SK-N-SH (cell line): ENCODE measurements at regions not wholly inside any gene's neighbourhood (a gene's known extent, or its start where the extent isn't known, plus 50 kb on each side); places are given as distances from the start of the nearest gene placed in this dataset.

Experiments used
- CTCF ChIA-PET: fragments of 300-600, 350-600 bp; formaldehyde crosslinking; extraction: SDS; loops from one replicate; lab custom pipeline; 2021; lab: Yijun Ruan, JAX
- POLR2A ChIA-PET: fragments of 350-600 bp; sonication (Branson Sonifier 250); formaldehyde crosslinking; extraction: SDS; loops from one replicate; lab custom pipeline; 2020; ENCODE audit warnings: antibody characterized with exemption, inconsistent platforms; lab: Yijun Ruan, JAX
- DNase-seq: peaks from one replicate; pipeline ENCODE4 v3.0.0; 2012
- H2AFZ ChIP-seq: fragments of 200-600 bp; sonication (generic); 2 replicates; pipeline ENCODE4 v1.8.1; 2016; ENCODE audit warnings: antibody characterized with exemption, mild to moderate bottlenecking, low read depth
- H3F3A ChIP-seq: fragments of 200-600 bp; sonication (generic); replicated peaks from 2 replicates; pipeline ENCODE3; 2016; ENCODE audit warnings: antibody characterized with exemption, mild to moderate bottlenecking; ENCODE audit not compliant: insufficient read depth
- H3K27ac ChIP-seq, 2 experiments: fragments of 200-500 bp in 1 of 2; fragments of 200-600 bp in 1 of 2; sonication (Bioruptor generic) in 1 of 2; sonication (generic), shearing (Covaris generic) in 1 of 2; 2 replicates each; pipeline versions ENCODE4 v1.5.1 to v1.6.1; 2014 to 2016; ENCODE audit warnings: low read depth in 2 of 2, inconsistent platforms in 1 of 2, low read length in 1 of 2, mild to moderate bottlenecking in 1 of 2, mixed read lengths in 1 of 2
- H3K27me3 ChIP-seq: fragments of 200-600 bp; sonication (generic), shearing (Covaris generic); 2 replicates; pipeline ENCODE4 v1.6.1; 2016; ENCODE audit warnings: mixed run types; ENCODE audit not compliant: insufficient read depth
- H3K36me3 ChIP-seq, 2 experiments: fragments of 200-500 bp in 1 of 2; fragments of 200-600 bp in 1 of 2; sonication (Bioruptor generic) in 1 of 2; sonication (generic) in 1 of 2; replicated peaks in 1 of 2; 2 replicates each; pipeline versions ENCODE3 to v1.5.1; 2014 to 2016; ENCODE audit warnings: low read length in 1 of 2, mild to moderate bottlenecking in 1 of 2; ENCODE audit not compliant: insufficient read depth in 2 of 2, control insufficient read depth in 1 of 2
- H3K4me1 ChIP-seq, 2 experiments: fragments of 200-500 bp in 1 of 2; fragments of 200-600 bp in 1 of 2; sonication (Bioruptor generic) in 1 of 2; sonication (generic), shearing (Covaris generic) in 1 of 2; 2 replicates each; pipeline versions ENCODE4 v1.5.1 to v1.6.1; 2014 to 2016; ENCODE audit warnings: low read depth in 1 of 2, low read length in 1 of 2, mixed run types in 1 of 2; ENCODE audit not compliant: insufficient read depth in 2 of 2, control insufficient read depth in 1 of 2
- H3K4me2 ChIP-seq: fragments of 200-600 bp; sonication (generic), shearing (Covaris generic); 2 replicates; pipeline ENCODE4 v1.6.1; 2017; ENCODE audit warnings: mixed run types
- H3K4me3 ChIP-seq, 2 experiments: fragments of 200-500 bp in 1 of 2; fragments of 200-600 bp in 1 of 2; sonication (Bioruptor generic) in 1 of 2; sonication (generic), shearing (Covaris generic) in 1 of 2; 2 replicates each; pipeline versions ENCODE4 v1.5.1 to v1.8.1; 2014 to 2016; ENCODE audit warnings: low read depth in 2 of 2, inconsistent platforms in 1 of 2, low read length in 1 of 2, mild to moderate bottlenecking in 1 of 2, mixed read lengths in 1 of 2, moderate library complexity in 1 of 2
- H3K79me2 ChIP-seq: fragments of 200-600 bp; sonication (generic); 2 replicates; pipeline ENCODE4 v1.8.1; 2017; ENCODE audit warnings: mild to moderate bottlenecking; ENCODE audit not compliant: insufficient read depth
- H3K9ac ChIP-seq: fragments of 200-600 bp; sonication (generic); 2 replicates; pipeline ENCODE4 v1.6.1; 2017; ENCODE audit warnings: mixed run types
- H3K9me2 ChIP-seq: fragments of 200-600 bp; sonication (generic); 2 replicates; pipeline ENCODE4 v1.6.1; 2017; ENCODE audit warnings: mixed run types
- H3K9me3 ChIP-seq: fragments of 200-600 bp; sonication (generic); 2 replicates; pipeline ENCODE4 v1.6.1; 2017; ENCODE audit warnings: mixed run types, mild to moderate bottlenecking, moderate library complexity
- H4K20me1 ChIP-seq: fragments of 200-600 bp; sonication (generic); 2 replicates; pipeline ENCODE4 v1.6.1; 2017; ENCODE audit warnings: mild to moderate bottlenecking, mixed run types; ENCODE audit not compliant: insufficient read depth
- ELF1 ChIP-seq: IDR thresholded peaks from 2 replicates; pipeline ENCODE4 v1.4.0; 2012
- GABPA ChIP-seq: IDR thresholded peaks from 2 replicates; pipeline ENCODE4 v1.4.0; 2012; ENCODE audit warnings: low read depth, mild to moderate bottlenecking
- GATA2 ChIP-seq: sonication (generic); formaldehyde crosslinking; IDR thresholded peaks from 2 replicates; pipeline ENCODE4 v1.5.0; 2020; ENCODE audit warnings: mild to moderate bottlenecking, missing genetic modification reagents
- JUND ChIP-seq: IDR thresholded peaks from 2 replicates; pipeline ENCODE4 v1.4.0; 2012
- NFIC ChIP-seq: IDR thresholded peaks from 2 replicates; pipeline ENCODE4 v1.4.0; 2012; ENCODE audit warnings: borderline replicate concordance
- NRF1 ChIP-seq: IDR thresholded peaks from 2 replicates; pipeline ENCODE4 v1.6.1; 2012; ENCODE audit warnings: low read depth, mild to moderate bottlenecking, low read length
- PBX3 ChIP-seq: IDR thresholded peaks from 2 replicates; pipeline ENCODE4; 2012
- POLR2AphosphoS5 ChIP-seq: IDR thresholded peaks from 2 replicates; pipeline ENCODE4 v1.6.1; 2012; ENCODE audit warnings: low read depth, low read length
- RCOR1 ChIP-seq: fragments of 150-350 bp; IDR thresholded peaks from 2 replicates; pipeline ENCODE4 v1.6.1; 2017; ENCODE audit warnings: antibody characterized with exemption, low read length
- RFX5 ChIP-seq: IDR thresholded peaks from 2 replicates; pipeline ENCODE4 v1.6.1; 2012; ENCODE audit warnings: mild to moderate bottlenecking, improper control_type of control experiment, low read length
- RXRA ChIP-seq: IDR thresholded peaks from 2 replicates; pipeline ENCODE4 v1.4.0; 2012; ENCODE audit warnings: low read depth, mild to moderate bottlenecking, borderline replicate concordance
- SIN3A ChIP-seq: IDR thresholded peaks from 2 replicates; pipeline ENCODE4 v1.6.1; 2012; ENCODE audit warnings: low read depth, mild to moderate bottlenecking, low read length, moderate library complexity, borderline replicate concordance
- SMC3 ChIP-seq: IDR thresholded peaks from 2 replicates; pipeline ENCODE4 v1.6.1; 2012; ENCODE audit warnings: low read depth, low read length, improper control_type of control experiment
- TAF1 ChIP-seq: IDR thresholded peaks from 2 replicates; pipeline ENCODE4 v1.6.1; 2012; ENCODE audit warnings: low read depth, mild to moderate bottlenecking, low read length, moderate library complexity, borderline replicate concordance
- TEAD4 ChIP-seq: IDR thresholded peaks from 2 replicates; pipeline ENCODE4 v1.4.0; 2012; ENCODE audit warnings: mild to moderate bottlenecking, borderline replicate concordance; ENCODE audit not compliant: insufficient read depth
- USF2 ChIP-seq: fragments of 150-350 bp; IDR thresholded peaks from 2 replicates; pipeline ENCODE4 v1.6.1; 2017; ENCODE audit warnings: antibody characterized with exemption, low read length, low read depth, borderline replicate concordance
- YY1 ChIP-seq: IDR thresholded peaks from 2 replicates; pipeline ENCODE4 v1.4.0; 2012; ENCODE audit warnings: low read depth, mild to moderate bottlenecking
- ZBTB33 ChIP-seq: IDR thresholded peaks from 2 replicates; pipeline ENCODE4 v1.4.0; 2012; ENCODE audit warnings: low read depth, borderline replicate concordance
- WGBS: methylation state at CpG from one replicate; pipeline ENCODE4 v1.1.6; 2017; ENCODE audit warnings: low lambda C conversion rate; 5-methylcytosine and 5-hydroxymethylcytosine counted together
- TF ChIP-seq, protein P1 (sequence below): IDR thresholded peaks from 2 replicates; pipeline ENCODE4 v1.4.0; 2012; ENCODE audit warnings: low read depth, borderline replicate concordance
- TF ChIP-seq, protein P2 (sequence below): fragments of 200-600 bp; sonication (generic); IDR thresholded peaks from 2 replicates; pipeline ENCODE4 v1.6.1; 2017; ENCODE audit warnings: antibody characterized with exemption, mild to moderate bottlenecking, moderate library complexity

DNA sequence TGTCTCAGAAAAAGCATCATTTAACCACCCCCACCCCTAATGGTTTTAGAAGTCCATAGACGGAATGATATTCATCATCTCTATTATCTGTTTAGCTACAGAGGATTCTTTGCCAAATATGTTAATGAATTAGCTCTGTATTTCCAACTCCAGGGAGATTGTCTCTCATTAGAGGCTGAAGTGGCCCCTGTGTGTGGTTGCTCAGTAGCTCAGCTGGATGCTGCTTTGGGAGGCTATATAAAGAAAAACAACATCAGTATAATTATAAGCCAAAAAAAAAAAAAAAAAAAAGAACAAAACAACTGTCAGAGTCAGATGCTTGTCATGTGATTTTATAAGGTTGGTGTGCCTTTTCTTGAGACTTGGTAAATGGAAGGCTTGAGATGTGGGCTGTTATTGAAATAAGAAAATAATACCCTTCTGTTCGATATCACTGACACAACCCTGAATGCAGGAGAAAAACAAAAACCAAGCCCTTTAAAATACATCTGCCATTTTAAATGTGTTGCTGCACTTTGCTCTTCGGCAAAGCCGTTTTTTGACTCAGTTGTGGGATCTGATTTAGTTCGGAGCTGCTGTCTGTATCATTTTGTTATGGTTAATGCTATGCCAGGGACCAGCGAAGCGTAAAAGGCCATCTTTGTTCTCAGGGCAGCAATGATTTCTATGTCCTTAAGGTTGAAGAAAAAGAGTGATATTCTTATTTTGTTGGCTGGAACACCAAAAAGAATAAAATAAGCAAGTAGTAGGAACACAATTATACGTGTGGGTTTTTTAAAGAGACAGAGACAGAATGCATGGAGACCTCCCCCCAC is 422.6 kb downstream of the QKI start:
- no peak overlapping the region for H3K4me3 ChIP-seq
- peaks cover 0 to 3% of the 10 kb centered on the region in 2 experiments; a peak in 2 of 4 replicates for H3K4me1 ChIP-seq
- H4K20me1 ChIP-seq = no peaks in the 10 kb centered on the region
- H3K36me3 ChIP-seq = no peaks in the 10 kb centered on the region
- H3K9me2 ChIP-seq = no peaks in the 10 kb centered on the region
- H3K9ac ChIP-seq = no peak overlapping the region
- no peaks in the 10 kb centered on the region for H3K79me2 ChIP-seq
- 39% methylated on average over 8 of the region's 8 CpGs for WGBS
- no peak overlapping the region for H2AFZ ChIP-seq
- ChIA-PET POLR2A (no interaction called here), CTCF (interaction anchor here (0.8 kb wide), 1 partner anchor 8 kb away, joined by 4 read pairs; no protein-coding TSS in a partner anchor)
- no peaks in the 10 kb centered on the region for H3F3A ChIP-seq
- no peak overlapping the region for H3K27ac ChIP-seq
- no peak overlapping the region for H3K4me2 ChIP-seq
- no peaks in the 10 kb centered on the region for H3K27me3 ChIP-seq
- TF ChIP-seq SIN3A (no peak), TAF1 (no peak), GATA2 (CRISPR knock-in tag) (no peak), RCOR1 (no peak), ZBTB33 (no peak), ELF1 (no peak), NFIC (no peak), NRF1 (no peak), USF2 (no peak), RFX5 (no peak), RXRA (no peak), JUND (no peak), GABPA (no peak), POLR2AphosphoS5 (no peak), SMC3 (no peak), PBX3 (no peak), YY1 (no peak), TEAD4 (no peak)
- TF ChIP-seq, protein P1, sequence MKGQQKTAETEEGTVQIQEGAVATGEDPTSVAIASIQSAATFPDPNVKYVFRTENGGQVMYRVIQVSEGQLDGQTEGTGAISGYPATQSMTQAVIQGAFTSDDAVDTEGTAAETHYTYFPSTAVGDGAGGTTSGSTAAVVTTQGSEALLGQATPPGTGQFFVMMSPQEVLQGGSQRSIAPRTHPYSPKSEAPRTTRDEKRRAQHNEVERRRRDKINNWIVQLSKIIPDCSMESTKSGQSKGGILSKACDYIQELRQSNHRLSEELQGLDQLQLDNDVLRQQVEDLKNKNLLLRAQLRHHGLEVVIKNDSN = no peak
- TF ChIP-seq, protein P2, sequence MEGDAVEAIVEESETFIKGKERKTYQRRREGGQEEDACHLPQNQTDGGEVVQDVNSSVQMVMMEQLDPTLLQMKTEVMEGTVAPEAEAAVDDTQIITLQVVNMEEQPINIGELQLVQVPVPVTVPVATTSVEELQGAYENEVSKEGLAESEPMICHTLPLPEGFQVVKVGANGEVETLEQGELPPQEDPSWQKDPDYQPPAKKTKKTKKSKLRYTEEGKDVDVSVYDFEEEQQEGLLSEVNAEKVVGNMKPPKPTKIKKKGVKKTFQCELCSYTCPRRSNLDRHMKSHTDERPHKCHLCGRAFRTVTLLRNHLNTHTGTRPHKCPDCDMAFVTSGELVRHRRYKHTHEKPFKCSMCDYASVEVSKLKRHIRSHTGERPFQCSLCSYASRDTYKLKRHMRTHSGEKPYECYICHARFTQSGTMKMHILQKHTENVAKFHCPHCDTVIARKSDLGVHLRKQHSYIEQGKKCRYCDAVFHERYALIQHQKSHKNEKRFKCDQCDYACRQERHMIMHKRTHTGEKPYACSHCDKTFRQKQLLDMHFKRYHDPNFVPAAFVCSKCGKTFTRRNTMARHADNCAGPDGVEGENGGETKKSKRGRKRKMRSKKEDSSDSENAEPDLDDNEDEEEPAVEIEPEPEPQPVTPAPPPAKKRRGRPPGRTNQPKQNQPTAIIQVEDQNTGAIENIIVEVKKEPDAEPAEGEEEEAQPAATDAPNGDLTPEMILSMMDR = no peak
- H3K9me3 ChIP-seq = no peaks in the 10 kb centered on the region
- peak; percentile 49 for DNase-seq
